ENCODE measurements at regions not wholly inside any gene's neighbourhood (a gene's known extent, or its start where the extent isn't known, plus 50 kb on each side); places are given as distances from the start of the nearest gene placed in this dataset.
"Not testable (repeated sequence)": the region's sequence is repeated elsewhere in the genome, so short reads cannot be mapped to it uniquely, and the experiment has no call there.

- DNase-seq: no peak
Observed at GRCh38 chr9:31336841-31337240, 1047.6 kb upstream of the ACO1 start.

GRCh38 chr9:31347082-31347617 lies 1037.3 kb upstream of the ACO1 start:
- no peak for DNase-seq

- DNase-seq: no peak
Observed at GRCh38 chr9:31355159-31355882, 1029.1 kb upstream of the ACO1 start.

GRCh38 chr9:31355965-31356364 lies 1028.5 kb upstream of the ACO1 start:
- DNase-seq: no peak

GRCh38 chr9:31359071-31359470 lies 1025.4 kb upstream of the ACO1 start:
- DNase-seq: no peak

GRCh38 chr9:31364171-31364570 lies 1020.3 kb upstream of the ACO1 start:
- DNase-seq: no peak

GRCh38 chr9:31372799-31373587 lies 1011.5 kb upstream of the ACO1 start:
- no peak for DNase-seq

GRCh38 chr9:31377358-31377757 lies 1007.1 kb upstream of the ACO1 start:
- DNase-seq: no peak

- DNase-seq: no peak
Observed at GRCh38 chr9:31388660-31389059, 995.8 kb upstream of the ACO1 start.

GRCh38 chr9:31389075-31389474 lies 995.4 kb upstream of the ACO1 start:
- DNase-seq: no peak

- DNase-seq: no peak
Observed at GRCh38 chr9:31390403-31391025, 993.9 kb upstream of the ACO1 start.

GRCh38 chr9:31393240-31393639 lies 991.2 kb upstream of the ACO1 start:
- DNase-seq: no peak

- DNase-seq: no peak
Observed at GRCh38 chr9:31394015-31394473, 990.4 kb upstream of the ACO1 start.

- DNase-seq: no peak
Observed at GRCh38 chr9:31412081-31412480, 972.4 kb upstream of the ACO1 start.

- no peak for DNase-seq
Observed at GRCh38 chr9:31415164-31415563, 969.3 kb upstream of the ACO1 start.

- DNase-seq: no peak
Observed at GRCh38 chr9:31418419-31418818, 966.0 kb upstream of the ACO1 start.

- not testable (repeated sequence) for DNase-seq
Observed at GRCh38 chr9:31443630-31444457, 940.6 kb upstream of the ACO1 start.

- no peak for DNase-seq
Observed at GRCh38 chr9:31445357-31445756, 939.1 kb upstream of the ACO1 start.

- DNase-seq: no peak
Observed at GRCh38 chr9:31445960-31446359, 938.5 kb upstream of the ACO1 start.

- DNase-seq: no peak
Observed at GRCh38 chr9:31467075-31467474, 917.4 kb upstream of the ACO1 start.

GRCh38 chr9:31470051-31470450 lies 914.4 kb upstream of the ACO1 start:
- no peak for DNase-seq

- DNase-seq: no peak
Observed at GRCh38 chr9:31471010-31471409, 913.4 kb upstream of the ACO1 start.

- DNase-seq: no peak
Observed at GRCh38 chr9:31486630-31487029, 897.8 kb upstream of the ACO1 start.

Data from activated CD8-positive, alpha-beta memory T cell treated with anti-CD3 and anti-CD28 coated beads for 24 hours (primary cell).